ENCODE measurements at regions not wholly inside any gene's neighbourhood (a gene's known extent, or its start where the extent isn't known, plus 50 kb on each side); places are given as distances from the start of the nearest gene placed in this dataset.

- no peak for TF ChIP-seq POLR2A (IDR thresholded peaks at IDR 0.05)
- no peak for TF ChIP-seq CTCF (IDR thresholded peaks at IDR 0.05)
Measured at GRCh38 chr5:109945723-109946480, 256.2 kb downstream of the MAN2A1 start.
